ENCODE measurements at regions not wholly inside any gene's neighbourhood (a gene's known extent, or its start where the extent isn't known, plus 50 kb on each side); places are given as distances from the start of the nearest gene placed in this dataset.

DNA sequence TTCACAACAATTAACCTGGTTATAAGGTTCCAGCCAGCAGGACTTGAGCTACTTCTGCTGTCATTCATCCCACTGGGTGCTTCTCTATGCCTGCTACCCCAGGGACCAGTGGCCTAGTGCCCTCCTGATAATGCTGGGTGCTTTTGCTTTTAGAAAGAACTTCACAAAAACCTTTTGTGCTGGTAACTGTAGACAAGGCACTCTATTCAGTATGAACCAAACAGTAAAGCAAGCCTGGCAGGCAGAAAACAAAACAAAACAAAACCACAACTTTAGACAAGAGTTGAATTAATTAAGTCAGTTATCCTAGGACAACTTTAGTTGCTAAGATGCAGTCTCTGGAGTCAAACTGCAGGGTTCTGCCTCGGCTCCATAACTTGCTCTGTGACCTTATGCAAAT, 61.9 kb upstream of the ADGRL2 start:
- Histone ChIP-seq H3K4me1 (ENCODE audit: insufficient read depth, low read length, poor library complexity, severe bottlenecking) (no peaks in the 10 kb centered on the region), H3K4me3 (ENCODE audit: low read depth, low read length, poor library complexity, severe bottlenecking) (no peak overlapping the region), H2AFZ (ENCODE audit: low read length) (no peak overlapping the region), H3K27ac (ENCODE audit: low read depth, low read length, poor library complexity, severe bottlenecking) (no peak overlapping the region), H3K9me2 (ENCODE audit: insufficient read depth, low read length) (no peaks in the 10 kb centered on the region), H3K79me2 (ENCODE audit: insufficient read depth, low read depth, low read length) (no peaks in the 10 kb centered on the region), H4K20me1 (ENCODE audit: insufficient read depth, low read length) (no peaks in the 10 kb centered on the region), H3K36me3 (ENCODE audit: insufficient read depth, low read length) (no peaks in the 10 kb centered on the region), H3K9me3 (ENCODE audit: low read length) (no peaks in the 10 kb centered on the region), H3K4me2 (ENCODE audit: low read length) (no peak overlapping the region)
- POLR2A ChIA-PET, result no interaction called here
- CTCF ChIA-PET (ENCODE audit: unreplicated experiment), result no interaction called here
- DNase-seq (ENCODE audit: low spot score), result no peak
- TF ChIP-seq EZH2phosphoT487 (IDR thresholded peaks at IDR 0.05; ENCODE audit: borderline replicate concordance, low read depth, low read length) (no peak), CTCF (conservative IDR thresholded peaks at IDR 0.05; ENCODE audit: low read length) (no peak)
- intact Hi-C loops (cut with micrococcal nuclease; ENCODE audit: unreplicated experiment), result no loop called here
- no TSS peak for BruUV-seq (replicated peaks)

GRCh38 chr1:81733480-81733879, 67.3 kb upstream of the ADGRL2 start:
- no peaks in the 10 kb centered on the region for H3K9me2 ChIP-seq (ENCODE audit: insufficient read depth, low read length)
- H3K4me2 ChIP-seq (ENCODE audit: low read length), result no peak overlapping the region
- no peaks in the 10 kb centered on the region for H3K79me2 ChIP-seq (ENCODE audit: insufficient read depth, low read depth, low read length)
- H3K9me3 ChIP-seq (ENCODE audit: low read length), result no peaks in the 10 kb centered on the region
- BruUV-seq (replicated peaks), result no TSS peak
- no peaks in the 10 kb centered on the region for H3K4me1 ChIP-seq (ENCODE audit: insufficient read depth, low read length, poor library complexity, severe bottlenecking)
- H2AFZ ChIP-seq (ENCODE audit: low read length), result no peak overlapping the region
- no peak for DNase-seq (ENCODE audit: low spot score)
- no peaks in the 10 kb centered on the region for H4K20me1 ChIP-seq (ENCODE audit: insufficient read depth, low read length)
- H3K4me3 ChIP-seq (ENCODE audit: low read depth, low read length, poor library complexity, severe bottlenecking), result no peak overlapping the region
- intact Hi-C loops (cut with micrococcal nuclease; ENCODE audit: unreplicated experiment), result no loop called here
- H3K36me3 ChIP-seq (ENCODE audit: insufficient read depth, low read length), result no peaks in the 10 kb centered on the region
- TF ChIP-seq EZH2phosphoT487 (IDR thresholded peaks at IDR 0.05; ENCODE audit: borderline replicate concordance, low read depth, low read length) (no peak), CTCF (conservative IDR thresholded peaks at IDR 0.05; ENCODE audit: low read length) (no peak)
- ChIA-PET POLR2A (interaction anchor here (0.9 kb wide), 1 partner anchor 17 kb away, joined by 3 read pairs; no protein-coding TSS in a partner anchor), CTCF (ENCODE audit: unreplicated experiment) (no interaction called here)
- no peak overlapping the region for H3K27ac ChIP-seq (ENCODE audit: low read depth, low read length, poor library complexity, severe bottlenecking)

DNA sequence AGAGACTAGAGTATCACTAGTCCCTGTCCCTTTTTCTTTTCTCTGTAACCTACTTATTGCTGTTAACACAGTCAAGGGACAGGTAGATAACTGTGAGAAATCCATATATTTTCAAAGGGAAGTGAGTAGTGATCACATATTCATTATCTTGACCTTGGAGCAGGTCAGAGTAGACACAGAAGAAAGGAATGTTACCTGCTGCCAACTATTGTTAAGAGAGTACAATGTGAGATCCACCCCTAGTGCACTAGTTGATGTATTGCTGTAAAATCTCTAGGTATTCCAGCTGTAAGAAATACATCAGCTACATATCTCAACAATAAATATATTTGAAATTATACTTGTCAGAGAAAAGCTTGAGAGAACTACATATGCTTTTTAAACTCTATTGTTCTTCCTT, 68.7 kb upstream of the ADGRL2 start:
- Histone ChIP-seq H3K9me3 (ENCODE audit: low read length) (no peaks in the 10 kb centered on the region), H4K20me1 (ENCODE audit: insufficient read depth, low read length) (no peaks in the 10 kb centered on the region), H3K36me3 (ENCODE audit: insufficient read depth, low read length) (no peaks in the 10 kb centered on the region), H3K9me2 (ENCODE audit: insufficient read depth, low read length) (no peaks in the 10 kb centered on the region), H2AFZ (ENCODE audit: low read length) (no peak overlapping the region), H3K79me2 (ENCODE audit: insufficient read depth, low read depth, low read length) (no peaks in the 10 kb centered on the region), H3K4me3 (ENCODE audit: low read depth, low read length, poor library complexity, severe bottlenecking) (no peak overlapping the region), H3K27ac (ENCODE audit: low read depth, low read length, poor library complexity, severe bottlenecking) (no peak overlapping the region), H3K4me2 (ENCODE audit: low read length) (no peak overlapping the region), H3K4me1 (ENCODE audit: insufficient read depth, low read length, poor library complexity, severe bottlenecking) (no peaks in the 10 kb centered on the region)
- ChIA-PET POLR2A (no interaction called here), CTCF (ENCODE audit: unreplicated experiment) (no interaction called here)
- intact Hi-C loops (cut with micrococcal nuclease; ENCODE audit: unreplicated experiment), result no loop called here
- no peak for DNase-seq (ENCODE audit: low spot score)
- no peak for TF ChIP-seq EZH2phosphoT487 (IDR thresholded peaks at IDR 0.05; ENCODE audit: borderline replicate concordance, low read depth, low read length)
- no TSS peak for BruUV-seq (replicated peaks)
